Retinal pigment epithelial cell (primary cell): ENCODE measurements at regions not wholly inside any gene's neighbourhood (a gene's known extent, or its start where the extent isn't known, plus 50 kb on each side); places are given as distances from the start of the nearest gene placed in this dataset.

Source experiments
- DNase-seq: peaks from one replicate; pipeline ENCODE4 v3.0.0-alpha.2; 2010; ENCODE audit warnings: low read depth
- H3K4me3 ChIP-seq: 2 replicates; pipeline ENCODE4 v1.5.1; 2011; ENCODE audit warnings: mild to moderate bottlenecking, low read length, control low read depth, moderate library complexity
- TF ChIP-seq, protein P1 (sequence below): conservative IDR thresholded peaks from 2 replicates; pipeline ENCODE4 v1.5.1; 2011; ENCODE audit warnings: low read depth, low read length, control low read depth, inconsistent platforms

DNA sequence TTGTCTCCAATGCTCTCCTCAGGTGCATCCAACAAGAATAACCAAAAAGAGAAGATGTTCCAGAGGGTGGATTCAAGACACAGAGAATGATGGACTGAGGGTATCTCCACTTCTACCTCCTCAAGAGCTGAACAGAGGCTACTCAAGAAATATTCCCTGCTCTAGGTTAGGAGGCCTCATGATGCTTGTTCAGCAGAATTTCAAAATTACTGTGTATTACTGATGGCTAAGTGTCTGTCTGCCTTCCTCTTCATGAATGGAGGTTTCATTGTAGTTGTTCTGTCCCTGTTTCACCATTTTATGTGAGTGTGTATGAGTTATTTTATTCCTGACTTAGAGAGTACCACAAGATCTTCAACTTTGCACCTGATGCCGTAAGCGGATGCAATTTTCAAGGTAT, 76.8 kb downstream of the JRKL start:
- TF ChIP-seq, protein P1, sequence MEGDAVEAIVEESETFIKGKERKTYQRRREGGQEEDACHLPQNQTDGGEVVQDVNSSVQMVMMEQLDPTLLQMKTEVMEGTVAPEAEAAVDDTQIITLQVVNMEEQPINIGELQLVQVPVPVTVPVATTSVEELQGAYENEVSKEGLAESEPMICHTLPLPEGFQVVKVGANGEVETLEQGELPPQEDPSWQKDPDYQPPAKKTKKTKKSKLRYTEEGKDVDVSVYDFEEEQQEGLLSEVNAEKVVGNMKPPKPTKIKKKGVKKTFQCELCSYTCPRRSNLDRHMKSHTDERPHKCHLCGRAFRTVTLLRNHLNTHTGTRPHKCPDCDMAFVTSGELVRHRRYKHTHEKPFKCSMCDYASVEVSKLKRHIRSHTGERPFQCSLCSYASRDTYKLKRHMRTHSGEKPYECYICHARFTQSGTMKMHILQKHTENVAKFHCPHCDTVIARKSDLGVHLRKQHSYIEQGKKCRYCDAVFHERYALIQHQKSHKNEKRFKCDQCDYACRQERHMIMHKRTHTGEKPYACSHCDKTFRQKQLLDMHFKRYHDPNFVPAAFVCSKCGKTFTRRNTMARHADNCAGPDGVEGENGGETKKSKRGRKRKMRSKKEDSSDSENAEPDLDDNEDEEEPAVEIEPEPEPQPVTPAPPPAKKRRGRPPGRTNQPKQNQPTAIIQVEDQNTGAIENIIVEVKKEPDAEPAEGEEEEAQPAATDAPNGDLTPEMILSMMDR, result no peak

DNA sequence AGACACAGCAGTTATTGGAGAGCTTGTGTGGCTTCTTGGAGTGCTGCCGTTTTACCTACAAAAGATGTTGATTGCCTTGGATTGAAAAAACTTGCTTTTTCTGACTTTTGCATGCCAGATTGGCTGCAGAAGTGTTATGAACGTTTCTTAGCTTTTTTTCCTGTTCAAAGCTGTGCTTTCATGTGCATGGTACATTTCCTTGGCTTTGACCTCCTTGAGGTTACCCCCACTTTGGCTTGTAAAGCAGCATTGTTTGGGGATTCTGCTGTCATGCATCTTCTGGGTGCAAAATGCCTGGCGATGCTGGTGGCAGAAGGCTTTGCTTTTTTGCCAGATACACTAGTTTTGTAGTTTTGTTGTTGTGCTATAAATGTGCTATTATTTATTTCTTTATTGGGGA, 80.0 kb downstream of the JRKL start:
- no peak overlapping the region for H3K4me3 ChIP-seq
- TF ChIP-seq, protein P1, result no peak
- DNase-seq, result no peak

More for the DNA sequence above, 76.8 kb downstream of the JRKL start:
- H3K4me3 ChIP-seq, result no peak overlapping the region
- DNase-seq, result no peak

DNA sequence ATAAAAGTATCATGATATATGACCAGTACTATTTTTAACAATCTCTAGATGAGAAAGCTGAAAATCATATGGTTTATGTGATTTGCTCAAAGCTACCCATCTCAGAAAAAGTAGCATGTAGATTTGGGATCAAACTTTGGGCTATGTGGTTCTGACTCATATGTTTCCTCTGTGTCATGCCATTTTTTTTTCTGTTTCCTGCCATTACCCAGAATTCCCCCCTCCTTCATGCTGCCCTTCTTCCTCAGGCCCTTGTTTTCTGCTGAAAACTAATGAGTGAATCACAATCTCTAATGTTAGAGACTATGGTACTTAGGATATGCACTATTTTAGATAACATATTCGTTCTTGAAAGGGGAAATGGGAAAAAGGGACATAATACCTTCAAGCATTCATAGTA, 80.7 kb downstream of the JRKL start:
- no peak overlapping the region for H3K4me3 ChIP-seq
- TF ChIP-seq, protein P1, result no peak

DNA sequence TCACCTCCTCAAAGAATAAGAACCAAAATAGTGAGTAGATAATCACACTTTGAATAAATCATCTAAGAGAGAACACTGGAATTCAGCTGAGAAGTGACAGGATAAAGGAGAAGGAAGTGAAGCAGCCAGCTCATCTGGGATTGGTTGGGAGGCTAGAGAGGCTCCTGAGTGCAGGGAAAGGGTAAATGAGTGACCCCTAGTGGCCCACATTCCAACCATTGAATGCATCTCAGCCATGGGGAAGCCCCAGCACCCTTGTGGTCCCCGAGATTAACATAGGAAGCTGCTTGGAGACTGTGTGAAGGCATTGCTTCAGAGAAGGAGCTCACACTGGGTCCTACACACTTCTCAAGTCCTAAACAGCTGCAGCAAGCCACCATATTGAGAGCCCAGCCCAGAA, 82.3 kb downstream of the JRKL start:
- TF ChIP-seq, protein P1, result no peak
- H3K4me3 ChIP-seq, result no peak overlapping the region
- DNase-seq, result no peak

More for the DNA sequence above, 80.7 kb downstream of the JRKL start:
- DNase-seq, result no peak

DNA sequence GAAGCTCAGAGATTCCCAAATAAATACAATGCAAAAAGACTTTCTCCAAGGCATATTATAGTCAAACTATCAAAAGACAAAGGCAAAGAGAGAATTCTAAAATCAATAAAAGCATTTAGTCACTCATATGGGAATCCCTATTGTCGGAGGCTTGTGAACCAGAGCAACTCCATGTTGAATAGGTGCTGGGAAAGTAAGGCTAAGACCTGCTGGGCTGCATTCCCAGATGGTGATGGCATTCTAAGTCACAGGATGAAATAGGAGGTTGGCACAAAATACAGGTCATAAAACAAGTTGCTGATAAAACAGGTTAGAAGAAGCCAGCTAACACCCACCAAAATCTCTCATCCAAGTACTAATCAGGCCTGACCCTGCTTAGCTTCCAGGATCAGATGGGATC, 84.5 kb downstream of the JRKL start:
- H3K4me3 ChIP-seq, result no peak overlapping the region
- TF ChIP-seq, protein P1, result no peak
- DNase-seq, result no peak

DNA sequence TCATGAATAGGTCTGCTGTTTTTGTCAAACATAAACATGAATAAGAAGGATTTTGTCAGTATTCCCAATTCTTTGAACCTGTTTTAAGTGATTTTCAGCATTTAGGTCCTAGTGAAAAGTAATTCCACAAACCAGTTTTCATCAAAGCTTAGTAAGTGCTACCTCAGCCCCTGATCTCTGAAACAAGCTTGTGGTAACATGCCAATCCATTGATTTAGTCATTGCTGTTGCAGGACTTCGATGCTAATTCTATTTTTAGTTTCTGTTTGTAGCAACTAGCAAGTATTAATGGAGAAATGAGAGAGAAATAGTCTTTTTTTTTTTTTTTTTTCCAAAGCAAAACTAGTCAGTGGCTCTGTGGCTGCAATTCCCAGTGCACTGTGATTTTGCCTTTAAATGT, 91.4 kb downstream of the JRKL start:
- TF ChIP-seq, protein P1, result no peak
- no peak for DNase-seq
- no peak overlapping the region for H3K4me3 ChIP-seq

DNA sequence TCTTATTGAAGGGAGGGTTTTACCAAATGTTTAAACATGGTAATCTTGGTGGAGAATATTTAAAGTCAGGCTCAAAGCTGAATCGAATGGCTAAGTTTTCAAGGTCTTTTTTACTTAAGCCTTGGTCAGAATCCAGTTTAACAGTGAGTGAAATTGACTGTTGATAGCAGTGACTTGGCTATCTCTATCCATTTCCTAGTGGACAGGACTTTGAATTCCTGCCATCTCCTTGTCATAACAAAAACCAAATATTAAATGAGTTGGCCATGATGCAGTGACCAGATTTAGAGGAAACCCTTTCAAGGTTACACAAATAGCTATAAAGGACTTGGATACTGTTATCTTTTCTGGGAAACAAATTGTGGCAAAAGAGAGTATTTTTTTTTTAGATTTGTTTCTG, 92.0 kb downstream of the JRKL start:
- no peak overlapping the region for H3K4me3 ChIP-seq
- DNase-seq, result no peak
- TF ChIP-seq, protein P1, result no peak
